GM19468 (cell line): ENCODE measurements at regions not wholly inside any gene's neighbourhood (a gene's known extent, or its start where the extent isn't known, plus 50 kb on each side); places are given as distances from the start of the nearest gene placed in this dataset.

Experiments used
- ATAC-seq: cut with Tn5 transposase; IDR thresholded peaks from one replicate; pipeline ENCODE4 v1.9.1; 2021; ENCODE audit warnings: mild to moderate bottlenecking, moderate library complexity, moderate number of reproducible peaks; ENCODE audit not compliant: unreplicated experiment; ENCODE audit errors: extremely low read depth

DNA sequence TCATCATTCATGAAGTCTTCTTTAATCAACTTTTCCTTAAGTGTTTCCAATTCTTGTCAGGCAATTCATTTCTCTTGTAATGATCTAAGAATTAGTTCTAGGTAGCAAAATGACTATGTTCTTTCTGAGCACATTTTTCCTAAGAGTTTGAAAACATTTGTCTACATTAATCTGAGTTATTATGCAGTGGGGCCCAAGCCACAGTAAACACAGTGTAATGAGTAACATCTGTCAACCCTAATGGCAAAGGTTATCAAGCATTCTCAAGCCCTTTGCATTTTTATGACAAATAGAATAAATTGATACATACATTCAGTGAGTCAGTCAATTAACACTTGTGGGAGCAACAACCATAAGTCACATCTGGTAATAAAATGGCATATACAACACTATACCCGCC, 106.7 kb upstream of the ZC3H12C start:
- ATAC-seq, result no peak

DNA sequence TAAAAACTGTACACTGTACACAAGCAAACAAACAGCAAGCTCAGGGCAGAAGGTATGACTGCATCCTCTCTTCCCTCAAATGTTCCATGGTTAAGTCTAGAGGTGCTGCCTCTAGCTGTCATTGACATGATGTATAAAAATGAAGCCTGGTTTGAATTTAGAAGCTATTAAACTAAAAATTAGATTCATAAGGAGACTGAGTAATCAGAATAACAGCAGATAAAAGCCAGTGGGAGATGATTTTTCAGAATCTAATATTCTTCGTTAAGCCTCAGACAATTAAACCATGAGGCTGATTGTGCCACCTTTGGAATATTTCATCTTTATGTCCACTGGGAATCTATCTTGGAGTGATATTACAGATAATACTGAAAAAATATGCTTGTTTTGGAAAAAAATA, 101.4 kb upstream of the ZC3H12C start:
- ATAC-seq, result no peak

DNA sequence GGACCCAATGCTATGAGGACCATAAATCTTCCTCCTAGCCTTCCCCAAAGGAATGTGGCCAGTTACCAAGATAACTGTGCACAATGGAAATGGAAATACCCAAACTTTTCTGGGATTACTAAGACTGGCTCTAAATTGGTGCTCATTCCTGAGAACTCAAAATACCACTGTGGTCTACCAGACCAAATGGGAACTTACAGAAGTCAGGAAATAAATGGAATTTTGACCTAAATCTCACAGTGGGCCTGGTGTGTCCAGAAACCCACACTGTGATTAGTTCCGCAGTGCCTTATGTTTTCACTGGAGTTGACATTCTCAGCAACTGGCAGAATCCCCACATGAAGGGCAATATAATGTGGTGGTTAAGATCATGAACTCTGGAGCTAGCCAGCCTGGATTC, 99.4 kb upstream of the ZC3H12C start:
- no peak for ATAC-seq

DNA sequence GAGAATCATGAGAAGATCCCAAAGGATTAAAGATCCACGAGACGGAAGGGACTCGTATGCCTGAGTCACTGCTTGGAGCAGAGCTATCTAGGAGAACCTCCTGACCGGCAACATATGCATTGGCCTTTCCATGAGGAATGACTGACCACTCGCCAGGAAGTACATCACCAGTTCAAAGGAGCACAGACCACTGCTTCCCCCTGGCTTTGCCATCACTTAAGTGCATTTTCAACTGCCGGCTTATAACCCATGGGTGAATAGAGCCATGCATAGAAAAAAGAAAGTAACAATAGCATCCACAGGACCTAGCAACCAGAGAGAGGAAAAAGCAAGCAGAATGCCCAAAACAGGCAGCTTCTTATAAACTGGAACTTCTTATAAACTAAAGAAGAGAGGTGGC, 98.3 kb upstream of the ZC3H12C start:
- ATAC-seq, result no peak

DNA sequence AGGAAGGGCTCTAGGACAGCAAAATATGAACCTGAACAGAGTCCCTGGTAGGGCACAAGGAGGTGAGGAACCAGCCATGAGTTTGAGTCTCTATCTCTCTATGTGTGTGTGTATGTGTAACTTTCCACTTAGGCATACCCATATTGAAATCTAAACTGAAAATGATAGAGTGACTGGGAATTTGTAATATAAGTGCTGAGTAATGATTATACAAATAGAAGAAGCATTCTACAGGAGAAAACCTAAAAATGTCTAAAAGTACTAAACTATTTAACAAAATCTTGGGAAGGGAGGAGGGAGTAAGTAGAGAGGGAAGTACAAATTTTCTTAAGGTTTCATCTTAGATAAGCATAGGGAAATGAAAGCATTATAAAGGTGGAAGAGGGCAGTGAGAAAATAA, 97.1 kb upstream of the ZC3H12C start:
- no peak for ATAC-seq

DNA sequence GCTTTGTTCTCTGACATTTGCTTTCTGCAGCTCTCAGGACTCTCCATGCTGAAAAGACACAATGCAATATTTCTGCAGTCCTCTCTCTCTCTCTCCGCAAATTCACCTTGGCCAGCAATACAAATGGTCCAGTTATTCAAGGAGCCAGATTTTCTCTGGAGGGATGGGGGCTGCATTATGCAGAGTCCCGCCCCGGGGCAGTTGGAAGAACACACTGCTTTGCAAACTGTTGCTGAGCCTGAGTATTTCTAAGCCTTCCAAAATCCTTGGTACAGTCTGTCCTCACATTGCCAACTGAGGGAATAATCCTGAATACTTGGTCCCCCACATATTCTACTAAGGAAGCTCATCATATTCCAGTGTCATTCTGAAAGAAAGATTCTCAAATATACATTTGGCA, 94.3 kb upstream of the ZC3H12C start:
- ATAC-seq, result no peak

DNA sequence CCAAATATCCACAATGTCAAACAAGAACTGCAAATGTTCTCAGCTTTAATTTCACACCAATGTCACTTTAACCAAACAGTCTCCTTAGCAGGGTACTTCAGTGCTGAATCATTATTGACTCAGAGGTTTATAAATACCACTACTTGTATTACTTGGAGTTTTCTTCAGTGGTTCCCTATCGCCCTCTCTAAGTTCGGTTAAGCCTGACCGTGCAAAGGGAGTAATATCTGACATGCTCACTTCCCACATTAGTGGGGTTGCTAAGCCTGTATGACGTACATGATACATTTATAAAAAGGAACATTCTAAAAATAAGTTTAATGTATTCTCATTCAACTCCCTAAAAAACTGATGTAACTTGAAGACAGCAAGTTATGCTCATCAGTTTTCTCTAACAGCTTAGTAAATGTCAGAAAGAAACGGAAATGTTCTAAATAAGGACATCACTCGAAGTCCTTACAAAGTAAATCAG, 93.1 kb upstream of the ZC3H12C start:
- peak; percentile 91 for ATAC-seq

DNA sequence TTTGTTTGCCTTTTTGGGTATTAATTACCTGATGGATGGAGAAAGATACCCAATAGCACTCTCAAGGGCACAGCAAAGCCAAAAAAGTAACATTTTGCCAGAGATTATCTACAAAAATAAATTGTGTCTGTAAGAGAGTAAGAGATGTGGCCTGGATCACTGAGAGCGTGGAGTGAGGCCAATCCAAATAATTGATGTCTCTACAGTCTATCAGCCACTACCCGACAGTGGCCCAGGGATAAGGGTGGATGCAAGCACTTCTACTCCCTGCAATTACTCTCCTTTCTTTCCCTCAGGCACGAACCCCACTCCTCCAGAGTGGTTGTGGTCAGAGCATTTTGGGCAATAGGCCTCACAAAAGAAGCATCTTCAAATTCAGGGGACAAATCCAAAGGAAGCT, 92.3 kb upstream of the ZC3H12C start:
- ATAC-seq, result no peak

DNA sequence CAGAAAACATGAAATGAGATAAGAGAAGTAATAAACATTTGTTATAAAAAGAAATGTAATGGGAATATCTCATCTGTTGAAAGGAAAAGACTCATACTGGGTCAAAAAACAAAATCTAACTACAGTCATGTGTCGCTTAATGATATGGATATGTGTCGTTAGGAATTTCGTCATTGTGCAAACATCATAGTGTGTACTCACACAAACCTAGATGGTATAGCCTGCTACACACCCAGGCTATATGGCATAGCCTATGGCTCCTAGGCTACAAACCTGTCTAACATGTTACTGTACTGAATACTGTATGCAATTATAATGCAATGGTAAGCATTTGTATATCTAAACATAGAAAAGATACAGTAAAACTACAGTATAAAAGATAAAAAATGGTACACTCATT, 89.8 kb upstream of the ZC3H12C start:
- no peak for ATAC-seq

DNA sequence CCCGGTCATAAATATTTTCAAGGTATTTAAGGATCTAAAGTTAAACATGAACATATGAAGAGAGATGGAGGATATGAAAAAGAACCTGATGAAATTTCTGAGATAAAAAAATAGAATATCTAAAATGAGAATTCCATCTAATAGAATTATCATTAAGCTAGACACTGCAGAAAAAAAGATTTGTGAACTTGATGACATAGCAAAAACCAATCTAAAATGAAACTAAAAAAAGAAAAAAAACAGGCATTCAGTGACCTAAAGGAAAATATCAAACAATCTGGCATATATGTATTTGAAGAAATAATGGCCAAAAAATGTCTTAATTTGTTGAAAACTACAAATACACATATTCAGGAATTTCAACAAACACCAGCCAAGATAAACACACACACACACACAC, 81.6 kb upstream of the ZC3H12C start:
- no peak for ATAC-seq

DNA sequence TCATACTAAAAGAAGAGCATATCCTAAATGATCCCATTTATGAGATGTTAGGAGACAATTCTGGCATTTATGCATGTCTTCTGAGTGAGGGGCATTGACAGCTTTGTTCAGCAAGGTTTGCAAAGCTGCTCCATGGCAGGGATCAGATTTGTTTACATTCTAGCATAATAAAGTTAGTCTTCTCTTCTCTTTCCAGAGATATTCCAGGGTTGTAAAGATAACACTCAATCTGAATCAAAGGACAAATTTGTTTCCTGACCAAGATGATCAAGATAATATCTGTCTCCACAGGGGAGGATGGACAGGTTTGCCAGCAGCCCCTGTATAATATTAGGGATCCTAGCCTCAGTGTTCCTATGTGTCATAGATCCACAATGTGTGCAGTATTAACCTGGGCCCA, 77.5 kb upstream of the ZC3H12C start:
- no peak for ATAC-seq

DNA sequence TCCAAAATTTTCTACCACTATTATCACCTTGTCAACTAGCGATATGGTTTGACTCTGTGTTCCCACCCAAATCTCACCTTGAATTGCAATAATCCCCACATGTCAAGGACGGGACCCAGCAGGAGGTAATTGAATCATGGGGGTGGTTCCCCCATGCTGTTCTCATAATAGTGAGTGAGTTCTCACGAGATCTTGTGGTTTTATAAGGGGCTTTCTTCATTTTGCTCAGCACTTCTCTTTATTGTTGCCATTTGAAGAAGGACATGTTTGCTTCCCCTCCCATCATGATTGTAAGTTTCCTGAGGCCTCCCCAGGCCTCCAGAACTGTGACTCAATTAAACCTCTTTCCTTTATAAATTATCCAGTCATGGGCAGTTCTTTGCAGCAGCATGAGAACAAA, 73.5 kb upstream of the ZC3H12C start:
- no peak for ATAC-seq

DNA sequence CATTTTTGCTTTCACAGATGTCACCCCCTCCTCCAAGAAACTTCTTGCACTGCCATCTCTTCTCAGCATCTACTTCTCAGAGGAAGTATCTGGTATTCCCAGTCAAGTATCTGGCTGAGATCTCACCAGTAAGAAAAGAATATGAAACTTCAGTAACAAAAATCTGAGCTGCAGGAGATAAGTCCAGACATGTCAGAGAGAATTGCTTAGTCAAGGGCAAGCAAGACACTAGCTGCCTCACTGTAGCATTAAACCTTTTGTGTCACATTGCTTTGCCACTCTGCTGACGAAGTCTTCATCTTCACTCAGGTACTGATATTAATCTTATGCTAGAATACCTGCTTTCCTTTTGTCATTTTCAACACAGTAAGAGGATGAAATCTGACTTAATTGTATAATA, 70.6 kb upstream of the ZC3H12C start:
- ATAC-seq, result no peak

DNA sequence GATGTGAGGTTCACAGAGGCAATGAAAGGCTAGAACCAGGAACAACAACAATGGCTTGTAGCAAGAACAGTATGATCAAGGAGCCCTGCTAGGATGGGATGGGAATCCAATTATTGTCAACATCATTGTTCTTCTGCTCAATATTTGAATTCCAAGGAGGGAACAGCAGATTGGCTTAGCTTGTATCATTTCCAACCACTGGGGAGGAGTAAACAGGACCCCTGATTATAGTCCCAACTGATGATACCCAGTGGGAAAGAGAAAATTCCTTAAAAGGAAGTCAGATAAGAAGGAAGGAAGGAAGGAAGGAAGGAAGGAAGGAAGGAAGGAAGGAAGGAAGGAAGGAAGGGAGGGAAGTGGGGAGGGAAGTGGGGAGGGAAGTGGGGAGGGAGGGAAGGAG, 69.5 kb upstream of the ZC3H12C start:
- no peak for ATAC-seq

DNA sequence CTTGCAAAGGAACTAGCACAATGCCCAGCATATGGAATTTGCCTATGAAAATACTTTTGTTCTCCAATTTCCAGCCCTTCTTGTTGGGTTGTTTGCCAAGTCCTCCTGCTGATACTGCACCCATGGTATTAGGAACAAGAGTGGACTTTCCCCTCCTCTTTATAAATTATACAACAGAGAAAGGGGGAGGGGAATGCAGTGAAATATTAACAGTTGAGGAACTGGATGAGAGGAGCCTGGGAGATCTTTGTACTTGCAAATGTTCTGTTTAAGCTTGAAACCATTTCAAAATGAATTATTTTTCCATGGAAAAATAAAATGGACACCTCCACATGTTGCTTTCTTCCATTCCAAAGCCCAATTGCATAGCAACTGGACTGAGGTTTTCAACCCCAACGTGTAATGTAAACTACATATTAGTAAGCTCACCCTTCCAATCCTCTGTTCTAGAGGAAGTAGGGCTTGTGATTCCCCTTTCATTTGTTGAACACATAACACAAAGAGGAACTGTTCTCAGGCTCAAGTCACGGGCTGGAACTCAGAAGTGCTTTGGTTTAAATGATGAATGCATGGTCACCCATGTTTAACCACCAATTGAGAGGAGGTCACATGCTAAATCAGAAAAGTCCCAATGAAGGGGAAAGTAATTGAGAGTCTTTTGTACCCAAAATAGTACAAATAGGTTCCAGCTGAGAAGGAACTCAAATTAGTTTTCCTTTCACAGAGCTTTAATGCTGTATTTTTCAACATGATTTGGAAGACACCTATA, 66.2 kb upstream of the ZC3H12C start:
- ATAC-seq, result peak; percentile 96

DNA sequence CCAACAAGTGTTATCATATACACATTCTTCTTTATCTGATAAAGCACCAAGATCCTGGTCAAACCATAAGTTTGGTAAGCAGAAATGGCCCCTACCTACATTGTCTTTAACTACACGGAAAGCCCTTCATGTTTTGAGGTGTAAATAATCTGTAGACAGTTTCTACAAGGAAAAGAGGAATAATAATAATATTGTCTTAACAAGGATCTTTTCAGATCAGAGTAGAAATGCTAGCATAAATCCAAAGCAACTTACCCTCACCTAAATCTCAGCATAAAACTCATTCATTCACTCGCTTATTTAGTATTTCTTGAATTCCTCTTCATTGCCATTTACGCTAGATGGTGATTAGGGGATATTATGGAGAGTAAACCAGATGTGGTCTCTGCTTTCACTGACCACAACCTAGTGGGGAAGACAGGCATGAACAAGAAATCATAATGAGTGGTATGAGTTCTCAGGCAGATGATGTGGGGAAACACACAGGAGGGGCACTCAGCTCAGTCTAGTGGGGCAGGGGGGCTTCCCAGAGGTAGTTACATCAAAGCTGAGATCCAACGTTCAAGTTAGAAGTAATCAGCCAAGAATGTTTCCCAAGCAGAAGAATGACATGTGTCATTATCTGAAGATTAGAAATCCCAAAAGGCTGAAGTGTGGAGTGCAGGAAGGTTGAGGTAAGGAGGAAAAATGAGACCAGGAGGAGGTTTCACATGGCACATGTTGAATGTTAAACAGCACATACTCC, 65.4 kb upstream of the ZC3H12C start:
- ATAC-seq, result no peak

DNA sequence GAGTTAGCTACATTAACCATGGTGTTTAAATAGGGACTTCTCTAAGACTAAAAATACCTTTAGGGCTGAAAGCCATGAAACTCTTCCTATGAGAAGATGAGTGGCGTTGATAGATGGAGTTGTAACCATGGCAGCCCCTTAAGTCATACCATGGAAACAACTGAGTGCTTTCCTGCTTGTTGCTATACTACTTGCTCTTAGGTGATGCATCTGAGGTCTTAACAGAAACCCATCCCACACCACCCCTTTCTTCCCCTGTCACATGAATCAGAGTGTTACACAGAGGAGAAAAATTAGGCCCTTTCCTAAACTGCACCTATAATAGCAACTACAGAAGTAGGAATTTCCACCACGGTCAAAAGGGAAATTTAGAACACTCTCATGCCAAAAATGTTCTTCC, 64.3 kb upstream of the ZC3H12C start:
- ATAC-seq, result no peak

DNA sequence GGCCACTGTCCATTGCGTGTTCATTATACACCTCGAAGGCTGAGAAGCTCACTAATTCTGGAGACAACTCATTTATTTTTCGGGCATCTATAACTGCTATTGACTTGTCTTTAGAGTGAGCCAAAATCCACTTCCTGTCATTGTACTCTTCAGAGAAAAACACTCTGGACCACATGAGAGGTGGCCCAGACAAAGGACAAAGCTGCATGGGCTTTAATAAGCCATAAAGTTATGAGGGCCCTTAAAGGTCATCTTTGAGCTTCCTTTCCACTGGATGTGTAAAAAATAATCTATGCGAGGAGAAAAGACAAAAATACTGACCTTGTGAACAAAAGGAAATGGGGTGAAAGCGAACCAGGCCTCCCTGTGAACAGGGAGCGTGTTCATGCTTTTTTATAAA, 63.5 kb upstream of the ZC3H12C start:
- no peak for ATAC-seq

DNA sequence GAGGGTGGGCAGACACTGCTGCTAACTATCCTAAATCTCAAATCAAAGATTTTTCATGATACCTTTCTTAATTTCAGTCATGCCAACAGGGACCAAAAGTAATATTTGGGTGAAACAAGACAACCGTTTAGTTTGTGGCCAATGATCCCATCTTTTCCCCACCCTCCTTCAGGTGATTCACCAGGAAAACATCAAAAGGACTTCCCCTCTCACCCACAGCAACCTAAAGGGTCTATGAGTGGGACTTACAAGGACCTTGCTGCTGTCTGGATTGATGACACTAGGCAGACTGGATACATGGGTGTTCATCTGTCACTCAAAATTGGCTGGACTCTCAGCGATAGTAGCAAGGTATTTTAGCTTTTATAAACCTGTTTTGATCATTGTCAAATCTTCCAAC, 62.0 kb upstream of the ZC3H12C start:
- no peak for ATAC-seq

DNA sequence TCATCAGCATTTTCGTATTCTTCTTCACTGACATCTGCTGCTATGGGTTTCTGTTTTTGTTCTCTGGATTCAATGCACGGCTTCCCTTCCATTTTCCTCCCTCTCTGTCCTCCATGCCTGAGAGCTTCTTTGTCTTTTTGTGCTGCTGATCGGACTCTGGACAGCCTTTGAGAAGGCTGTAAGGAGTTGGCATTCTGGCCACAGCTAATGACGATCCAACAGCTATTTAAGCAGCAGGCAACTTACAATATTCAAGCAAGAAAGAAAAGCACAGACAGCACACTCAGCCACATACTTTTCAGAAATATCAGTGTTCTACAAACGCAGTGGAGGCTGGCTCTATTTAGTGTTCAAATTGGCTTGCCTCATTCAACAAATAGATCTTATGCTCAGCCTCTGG, 60.9 kb upstream of the ZC3H12C start:
- no peak for ATAC-seq

DNA sequence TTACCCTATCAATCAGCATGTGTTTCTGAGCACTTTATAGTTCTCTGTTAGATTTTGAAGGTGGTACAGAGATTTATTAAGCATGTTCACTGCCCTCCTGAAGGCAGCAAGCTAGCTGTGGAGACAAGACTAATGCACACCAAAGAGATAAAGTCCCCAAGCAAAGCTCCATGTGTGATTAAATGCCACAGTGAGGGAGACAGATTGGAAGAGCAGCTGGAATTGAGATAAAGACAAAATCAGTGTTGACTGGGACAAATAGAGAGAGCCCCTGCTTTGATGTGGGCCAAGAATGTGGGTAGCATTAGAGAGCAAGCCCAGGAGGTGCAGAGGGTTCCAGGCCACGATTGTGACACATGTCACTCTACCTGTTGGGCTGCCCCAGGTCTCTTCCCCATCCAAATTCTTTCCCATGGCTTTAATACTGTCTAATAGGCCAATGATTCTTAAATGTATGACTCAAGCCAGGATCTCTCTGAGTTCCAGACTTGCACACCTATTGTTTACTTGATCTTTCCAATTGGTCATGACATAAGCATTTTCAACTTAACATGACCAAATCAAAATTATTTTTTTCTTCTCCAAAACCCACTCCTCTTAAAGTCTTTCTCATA, 60.1 kb upstream of the ZC3H12C start:
- ATAC-seq, result no peak
